HEK293T (cell line): ENCODE measurements at regions not wholly inside any gene's neighbourhood (a gene's known extent, or its start where the extent isn't known, plus 50 kb on each side); places are given as distances from the start of the nearest gene placed in this dataset.

Experiments used
- HDGF ChIP-seq: fragments of 450-650 bp; IDR thresholded peaks from 2 replicates; pipeline ENCODE4 v1.6.1; 2017; ENCODE audit warnings: antibody characterized with exemption, borderline replicate concordance
- SUZ12 ChIP-seq: fragments of 450-650 bp; IDR thresholded peaks from 2 replicates; pipeline ENCODE4 v1.6.1; 2016; ENCODE audit warnings: mild to moderate bottlenecking
- TARDBP ChIP-seq: fragments of 450-650 bp; IDR thresholded peaks from 2 replicates; pipeline ENCODE4 v1.6.1; 2016

DNA sequence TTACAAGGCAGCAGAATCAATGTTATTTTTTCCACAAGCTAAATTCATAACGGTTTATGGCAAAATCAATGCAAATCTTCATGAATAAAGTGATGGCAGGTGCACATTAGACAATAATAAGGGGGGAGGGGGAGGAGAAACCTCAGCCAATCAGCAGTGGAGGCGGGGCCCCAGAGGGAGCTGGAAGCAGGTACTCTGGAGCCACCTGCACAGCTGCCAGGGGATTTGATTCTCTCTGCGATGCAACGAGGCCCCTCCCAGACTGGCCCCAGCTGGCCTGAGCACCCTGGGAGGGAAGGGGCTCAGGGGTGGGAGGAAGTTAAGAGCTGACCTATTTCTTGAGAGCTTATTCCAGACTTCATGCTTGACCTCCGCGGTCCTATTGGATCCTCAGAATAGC, 127.8 kb upstream of the IGSF21 start:
- TF ChIP-seq SUZ12 = no peak
- no peak for TF ChIP-seq HDGF
- TF ChIP-seq TARDBP = no peak
